Dermis blood vessel endothelial cell (primary cell): ENCODE measurements at regions not wholly inside any gene's neighbourhood (a gene's known extent, or its start where the extent isn't known, plus 50 kb on each side); places are given as distances from the start of the nearest gene placed in this dataset.
A peak's percentile ranks its signal among the peaks of the same experiment; 100 is the strongest.
"Not testable (repeated sequence)": the region's sequence is repeated elsewhere in the genome, so short reads cannot be mapped to it uniquely, and the experiment has no call there.

Source experiments
- DNase-seq: peaks from one replicate; pipeline ENCODE4 v3.0.0; 2010

DNA sequence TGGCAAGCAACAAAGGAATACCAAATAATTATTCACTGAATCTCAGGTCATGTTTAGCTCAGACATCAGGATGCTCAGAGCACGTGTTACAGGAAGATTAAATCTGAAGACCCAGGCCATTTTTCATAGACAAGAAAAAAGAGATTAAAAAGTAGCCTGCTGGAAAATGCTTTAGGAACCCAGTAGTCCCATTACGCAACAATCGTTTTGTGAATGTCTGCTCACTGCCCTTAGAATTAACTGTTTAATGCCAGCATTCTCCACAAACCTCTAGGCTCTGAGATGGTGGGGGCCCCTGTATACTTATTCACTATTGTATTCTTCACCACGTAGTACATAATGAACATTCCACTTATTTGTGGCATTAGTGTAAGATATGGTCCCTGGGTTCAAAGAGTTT is 154.6 kb upstream of the NYAP2 start:
- no peak for DNase-seq

DNA sequence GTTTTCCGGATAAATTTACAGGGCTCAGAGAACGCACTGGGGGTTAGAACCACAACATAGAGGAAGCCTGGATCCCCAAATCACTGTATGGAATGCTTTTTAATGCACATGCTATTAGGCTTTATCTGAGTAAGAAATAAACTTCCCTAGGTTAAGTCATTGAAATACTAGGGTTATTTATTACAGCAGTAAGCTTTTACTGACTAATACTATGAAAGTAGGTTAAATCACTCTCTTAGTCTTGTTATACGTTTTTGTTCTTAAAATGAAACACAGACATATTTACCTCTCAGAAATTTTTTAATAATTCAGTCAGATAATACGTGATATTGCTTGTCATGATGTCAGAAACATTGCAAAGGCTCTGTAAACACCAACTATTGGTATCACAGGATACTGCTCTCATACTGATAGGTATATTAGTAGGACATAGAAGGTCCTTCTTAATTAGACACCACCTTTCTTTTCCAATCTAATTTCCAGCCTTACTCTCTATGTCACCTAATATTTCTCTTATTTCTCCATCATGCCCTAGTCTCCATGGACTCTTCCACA is 162.7 kb upstream of the NYAP2 start:
- no peak for DNase-seq

DNA sequence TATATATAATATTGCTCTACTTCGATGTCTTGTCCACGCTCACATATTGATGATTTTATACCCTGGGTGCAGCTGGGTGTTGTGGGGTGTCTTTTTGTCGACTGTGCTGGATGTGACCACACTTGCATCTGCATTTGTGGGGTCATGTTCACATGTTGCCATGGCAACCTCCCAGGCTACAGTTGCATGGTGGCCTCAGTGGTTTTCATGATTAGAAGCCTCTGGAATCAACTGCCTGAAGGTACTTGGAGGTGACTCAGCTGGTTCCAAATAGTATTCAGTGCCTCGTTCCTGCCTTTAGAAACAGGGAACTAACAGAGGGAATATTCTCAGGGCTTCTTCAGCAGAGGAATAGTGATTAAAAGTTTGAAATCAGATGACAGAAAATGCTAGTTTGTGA is 166.3 kb upstream of the NYAP2 start:
- DNase-seq: no peak

DNA sequence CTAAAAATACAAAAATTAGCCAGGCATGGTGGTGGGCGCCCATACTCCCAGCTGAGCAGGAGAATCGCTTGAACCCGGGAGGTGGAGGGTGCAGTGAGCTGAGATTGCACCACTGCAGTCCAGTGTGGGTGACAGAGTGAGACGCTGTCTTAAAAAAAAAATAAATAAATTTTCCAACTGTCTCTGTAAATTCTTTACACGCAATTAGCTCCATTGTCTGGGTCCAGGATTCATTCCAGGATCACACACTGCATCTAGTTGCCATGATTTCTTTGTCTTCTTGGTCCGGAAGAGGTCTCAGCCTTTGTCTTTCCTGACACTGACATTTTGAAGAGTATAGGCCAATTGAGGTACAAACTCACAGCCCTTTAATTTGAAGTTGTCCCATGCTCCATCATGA is 167.6 kb upstream of the NYAP2 start:
- DNase-seq: no peak

DNA sequence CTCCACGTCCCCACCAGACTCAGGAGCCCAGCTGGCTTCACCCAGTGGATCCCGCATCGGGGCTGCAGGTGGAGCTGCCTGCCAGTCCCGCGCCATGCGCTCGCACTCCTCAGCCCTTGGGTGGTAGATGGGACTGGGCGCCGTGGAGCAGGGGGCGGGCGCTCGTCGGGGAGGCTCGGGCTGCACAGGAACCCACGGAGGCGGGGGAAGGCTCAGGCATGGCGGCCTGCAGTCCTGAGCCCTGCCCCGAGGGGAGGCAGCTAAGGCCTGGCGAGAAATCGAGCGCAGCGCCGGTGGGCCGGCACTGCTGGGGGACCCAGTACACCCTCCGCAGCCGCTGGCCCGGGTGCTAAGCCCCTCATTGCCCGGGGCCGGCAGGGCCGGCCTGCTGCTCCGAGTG is 170.2 kb upstream of the NYAP2 start:
- DNase-seq: not testable (repeated sequence)

DNA sequence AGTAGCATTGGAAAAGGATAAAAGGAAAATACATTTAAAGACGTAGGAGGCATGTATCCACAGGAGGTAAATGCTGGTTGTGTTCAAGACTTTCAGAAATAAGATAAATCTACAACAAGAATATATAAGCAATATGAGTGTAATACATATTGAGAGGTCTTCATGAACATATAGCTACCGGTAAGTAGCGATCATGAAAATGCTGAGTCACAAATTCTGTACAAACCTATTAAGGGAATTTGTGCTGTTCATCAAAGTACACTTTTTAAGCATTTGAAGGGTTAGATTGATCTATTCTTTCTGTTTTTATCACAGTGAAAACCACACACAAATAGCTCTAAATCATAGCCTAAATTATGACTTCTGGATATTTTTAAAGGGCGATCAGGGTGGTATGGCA is 173.1 kb upstream of the NYAP2 start:
- DNase-seq: no peak

DNA sequence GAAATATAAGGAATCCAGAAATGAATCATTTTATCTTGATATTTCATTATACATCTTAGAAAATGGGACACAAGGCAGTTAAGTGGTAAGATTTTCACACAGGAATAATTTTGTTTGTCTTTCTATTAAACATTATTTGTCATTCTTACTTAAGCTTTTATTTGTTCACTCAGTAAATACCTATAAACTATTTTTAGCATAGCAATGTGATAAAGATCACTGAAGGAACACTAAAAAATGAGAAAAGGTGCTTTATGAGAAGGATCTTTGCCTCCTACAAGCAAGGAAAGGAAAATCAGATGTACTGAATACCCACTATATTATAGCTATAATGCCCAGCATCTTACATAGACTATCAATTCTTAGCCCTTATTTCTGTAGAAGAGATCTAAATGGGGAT is 176.2 kb upstream of the NYAP2 start:
- no peak for DNase-seq

DNA sequence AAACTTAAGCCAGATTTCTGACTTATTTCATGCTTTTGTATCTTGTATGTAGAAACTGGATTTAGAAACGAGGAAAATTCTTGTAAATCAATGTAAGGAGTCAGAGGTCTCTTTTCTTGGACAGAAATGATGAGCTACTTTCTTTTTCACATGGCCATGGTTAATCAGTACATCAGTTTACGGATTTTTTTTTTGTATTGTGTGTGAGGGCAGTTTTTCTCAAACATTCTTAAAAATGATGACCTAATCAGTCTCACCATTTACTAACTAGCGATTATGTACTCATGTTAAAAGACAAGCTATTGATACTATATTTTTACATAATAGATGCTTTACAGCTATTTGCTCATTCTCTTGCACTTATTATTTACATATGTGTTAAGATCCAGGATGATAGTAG is 165.2 kb upstream of the DOCK10 start:
- no peak for DNase-seq

DNA sequence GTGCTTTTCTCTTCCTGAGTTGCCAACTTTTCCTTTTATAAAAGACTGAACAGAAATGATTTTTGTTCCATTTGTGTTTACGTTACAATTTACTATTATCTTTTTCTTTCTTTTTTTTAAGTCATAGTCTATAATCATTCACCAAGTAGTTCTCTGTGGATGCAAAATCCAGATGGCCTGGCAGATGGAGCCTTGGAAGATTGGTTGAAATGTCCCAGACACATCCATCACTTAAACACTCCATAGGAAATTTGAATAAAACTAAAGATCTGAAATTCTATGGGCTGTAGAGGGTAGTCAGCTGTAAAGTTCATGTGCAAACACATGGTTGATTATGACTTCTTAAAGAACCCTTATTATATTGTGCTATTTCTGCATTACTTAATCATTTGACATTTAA is 164.8 kb upstream of the DOCK10 start:
- no peak for DNase-seq

DNA sequence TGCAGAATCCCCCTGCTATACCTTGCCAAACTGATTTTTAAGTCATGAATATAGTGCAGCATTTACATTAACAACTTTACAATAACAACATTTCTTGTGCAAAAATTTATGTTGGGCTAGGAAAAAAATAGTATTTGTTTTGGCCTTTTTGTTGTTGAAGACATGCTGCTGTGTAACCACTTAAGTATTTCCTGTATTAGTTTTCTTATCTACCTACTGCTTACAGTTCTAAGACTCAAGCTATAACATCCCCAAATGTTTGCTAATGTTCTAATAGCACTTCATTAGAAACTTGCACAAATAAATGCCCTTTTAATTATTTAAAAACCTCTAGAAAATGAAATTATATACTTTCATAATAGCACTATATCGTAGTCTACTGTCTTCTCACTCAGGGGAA is 154.3 kb upstream of the DOCK10 start:
- no peak for DNase-seq

DNA sequence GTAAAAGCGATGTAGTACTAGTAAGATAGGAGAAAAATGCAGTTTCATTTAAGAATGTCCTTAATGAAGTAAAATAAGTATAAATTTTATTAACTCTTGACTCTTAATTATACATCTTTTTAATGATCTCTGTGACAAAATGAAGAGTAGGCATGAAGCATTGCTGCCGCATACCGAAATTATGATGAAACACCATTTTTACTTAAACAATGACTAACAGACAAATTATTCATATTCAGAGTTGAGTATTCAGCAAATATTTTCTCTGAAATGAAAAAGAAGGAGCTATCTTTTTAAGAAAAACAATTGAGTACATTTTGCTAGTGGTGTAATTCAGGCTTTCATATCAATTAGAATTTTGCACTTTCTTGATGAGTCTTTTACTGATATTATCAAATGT is 150.6 kb upstream of the DOCK10 start:
- DNase-seq: no peak

DNA sequence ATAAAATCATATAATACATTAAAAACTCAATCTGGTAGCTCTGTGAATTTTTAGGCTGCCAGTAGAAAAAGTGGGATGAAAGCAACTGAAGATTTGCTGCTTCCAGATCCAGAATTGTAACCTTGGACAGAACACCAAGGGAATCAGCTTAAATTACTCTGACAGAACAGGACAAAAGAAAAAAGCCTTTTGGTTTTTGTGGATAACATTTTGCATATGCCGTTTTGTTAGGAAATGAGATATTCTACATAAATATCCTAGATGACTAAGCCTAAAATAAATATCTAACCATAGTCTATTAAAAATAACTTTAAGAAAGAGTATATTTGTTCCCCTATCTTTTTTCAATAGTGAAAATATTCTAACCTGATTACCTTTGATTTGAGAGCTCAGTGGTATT is 148.7 kb upstream of the DOCK10 start:
- DNase-seq: no peak

DNA sequence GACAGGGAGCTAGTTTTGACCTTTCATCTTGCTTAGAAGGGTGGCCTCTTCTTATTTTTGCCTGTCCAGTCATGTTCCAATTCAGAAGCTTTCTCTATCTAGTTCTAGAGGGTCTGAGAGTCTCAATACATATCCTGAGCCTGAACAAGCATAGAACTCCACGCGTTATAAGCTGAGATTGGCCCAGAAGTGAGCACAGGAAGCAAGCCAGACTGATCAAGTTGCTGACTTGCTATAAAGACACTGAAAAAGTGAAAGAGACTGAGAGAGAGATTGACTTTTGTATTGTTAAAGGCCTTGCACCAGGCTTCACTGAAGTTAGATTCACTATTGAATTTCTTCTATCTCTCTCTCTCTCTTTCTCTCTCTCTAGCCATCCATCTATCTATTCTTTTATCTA is 142.7 kb upstream of the DOCK10 start:
- no peak for DNase-seq

DNA sequence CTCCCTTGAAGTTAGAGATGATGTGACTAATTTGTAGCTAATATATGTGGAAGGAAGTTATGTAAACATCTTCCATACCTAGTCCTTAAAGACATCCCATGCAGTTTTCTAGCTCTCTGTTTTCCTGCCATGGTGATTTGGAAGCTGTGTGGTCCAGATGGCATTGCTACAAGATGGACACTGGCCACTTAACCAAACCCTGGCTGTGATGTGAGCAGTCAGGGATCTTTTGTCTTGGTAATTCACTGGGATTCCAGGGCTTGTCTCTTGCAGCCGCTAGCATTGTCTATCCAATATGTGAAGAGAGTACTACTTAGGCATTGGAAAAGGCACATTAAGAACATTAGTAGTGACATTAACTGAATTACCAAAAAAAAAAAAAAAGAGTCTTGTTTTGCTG is 139.9 kb upstream of the DOCK10 start:
- no peak for DNase-seq

DNA sequence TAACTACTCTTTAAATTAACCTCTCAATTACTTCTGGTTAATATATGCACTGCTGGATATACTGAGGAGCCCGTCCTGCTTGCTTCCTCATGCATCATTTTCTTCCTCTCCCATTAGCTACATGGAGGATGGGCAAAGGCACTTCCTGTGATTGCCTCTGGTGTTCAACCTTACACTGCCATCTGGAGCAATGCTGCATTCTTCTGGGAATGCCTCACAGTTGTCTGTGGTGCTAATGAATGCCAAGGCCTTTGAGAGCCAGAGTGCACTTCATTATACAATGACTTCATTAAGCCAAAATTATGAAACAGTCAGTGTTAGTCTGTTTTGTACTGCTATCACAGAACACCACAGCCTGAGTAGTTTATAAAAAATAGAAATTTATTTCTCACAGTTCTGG is 134.8 kb upstream of the DOCK10 start:
- DNase-seq: no peak

DNA sequence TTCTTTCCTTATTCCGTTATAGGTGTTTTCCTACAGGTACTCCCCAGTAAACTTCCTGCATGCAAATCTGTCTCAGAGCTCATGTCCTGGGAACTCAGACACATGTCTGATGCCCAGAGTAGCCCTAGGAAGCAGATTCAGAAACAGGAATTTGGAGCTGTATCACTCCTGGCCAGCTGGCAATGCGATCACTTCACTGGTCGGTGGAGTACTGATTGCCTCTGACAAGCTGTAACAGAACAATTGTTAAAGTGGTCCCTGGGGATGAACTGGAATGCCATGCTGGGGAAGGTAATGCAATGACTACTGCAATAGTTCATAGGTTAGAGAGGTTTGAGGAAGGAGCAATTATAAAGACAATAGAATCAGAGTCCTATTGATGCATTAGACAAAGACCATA is 131.6 kb upstream of the DOCK10 start:
- peak; percentile 33 for DNase-seq

DNA sequence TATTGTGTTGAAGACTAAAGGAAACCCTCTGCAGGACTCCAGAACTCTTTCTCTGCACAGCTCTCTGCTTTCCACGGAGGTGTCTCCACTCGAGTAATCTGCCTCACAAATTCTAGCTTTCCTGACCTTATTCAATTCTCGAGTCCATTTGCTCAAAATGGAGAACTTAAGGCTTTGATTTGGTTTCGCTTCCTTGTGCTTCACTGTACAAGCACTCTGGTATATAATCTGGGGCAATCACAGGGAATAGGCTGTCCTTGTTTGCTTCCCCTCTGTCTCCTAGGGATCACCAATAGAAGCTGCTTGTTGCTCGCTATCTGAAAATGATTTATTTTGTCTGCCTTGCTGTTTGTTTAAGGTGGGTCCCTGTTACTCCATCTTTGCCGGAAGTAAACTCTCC is 129.1 kb upstream of the DOCK10 start:
- DNase-seq: no peak

DNA sequence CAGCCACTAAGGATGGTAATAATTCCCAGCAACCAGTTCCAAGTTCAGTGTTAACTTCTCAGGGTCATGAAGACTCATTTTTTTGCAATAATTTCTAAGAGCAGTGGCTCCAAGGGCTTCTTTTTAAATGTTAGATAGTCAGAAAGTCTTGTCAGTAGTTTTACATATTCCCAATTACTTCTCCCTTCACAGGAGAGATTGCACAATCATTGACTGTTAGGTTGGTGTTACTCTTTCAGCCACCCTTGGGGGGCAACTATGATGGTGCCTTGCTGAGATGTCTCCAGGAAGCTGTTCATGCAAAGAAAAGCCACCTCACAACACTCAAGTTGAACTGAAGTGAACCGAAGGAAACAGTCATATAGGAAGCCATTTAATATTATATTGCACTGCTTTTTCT is 127.9 kb upstream of the DOCK10 start:
- DNase-seq: no peak

DNA sequence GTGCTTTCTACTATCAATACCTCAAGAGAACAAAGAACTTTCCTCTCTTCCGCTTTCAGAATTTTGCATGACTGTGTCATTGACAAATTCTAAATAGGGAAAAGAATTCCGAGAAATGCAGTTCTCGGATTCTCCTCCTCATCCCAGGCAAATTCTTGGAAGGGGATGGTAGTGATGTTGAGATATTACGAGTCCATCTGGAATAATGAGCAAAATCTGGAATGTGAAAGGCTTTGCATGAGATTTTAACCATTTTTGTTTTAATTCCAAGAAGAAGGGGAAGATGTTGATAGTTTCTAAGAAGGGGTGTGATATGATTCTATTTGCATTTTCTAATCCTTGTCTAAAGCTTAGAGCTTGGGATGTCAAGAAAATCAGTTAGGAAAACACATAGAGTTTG is 127.1 kb upstream of the DOCK10 start:
- no peak for DNase-seq

DNA sequence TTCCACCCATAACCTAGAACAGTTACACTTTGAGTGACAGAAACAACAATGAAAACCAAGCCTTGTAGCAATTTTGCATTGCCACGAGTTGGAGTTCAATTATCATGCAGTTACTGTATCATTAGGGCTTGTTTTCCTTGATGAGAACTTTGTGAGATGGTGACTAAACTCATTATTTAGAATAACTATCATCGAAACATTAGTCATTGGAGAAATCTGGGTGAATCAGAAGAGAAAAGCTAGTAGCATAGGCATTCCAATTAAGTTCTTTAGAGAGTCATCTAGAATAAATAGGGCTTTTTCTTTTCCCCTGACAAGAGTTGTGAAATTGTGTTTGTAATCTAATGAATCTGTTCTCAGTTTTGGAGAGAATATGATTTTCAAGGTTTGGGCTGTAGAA is 122.8 kb upstream of the DOCK10 start:
- no peak for DNase-seq

DNA sequence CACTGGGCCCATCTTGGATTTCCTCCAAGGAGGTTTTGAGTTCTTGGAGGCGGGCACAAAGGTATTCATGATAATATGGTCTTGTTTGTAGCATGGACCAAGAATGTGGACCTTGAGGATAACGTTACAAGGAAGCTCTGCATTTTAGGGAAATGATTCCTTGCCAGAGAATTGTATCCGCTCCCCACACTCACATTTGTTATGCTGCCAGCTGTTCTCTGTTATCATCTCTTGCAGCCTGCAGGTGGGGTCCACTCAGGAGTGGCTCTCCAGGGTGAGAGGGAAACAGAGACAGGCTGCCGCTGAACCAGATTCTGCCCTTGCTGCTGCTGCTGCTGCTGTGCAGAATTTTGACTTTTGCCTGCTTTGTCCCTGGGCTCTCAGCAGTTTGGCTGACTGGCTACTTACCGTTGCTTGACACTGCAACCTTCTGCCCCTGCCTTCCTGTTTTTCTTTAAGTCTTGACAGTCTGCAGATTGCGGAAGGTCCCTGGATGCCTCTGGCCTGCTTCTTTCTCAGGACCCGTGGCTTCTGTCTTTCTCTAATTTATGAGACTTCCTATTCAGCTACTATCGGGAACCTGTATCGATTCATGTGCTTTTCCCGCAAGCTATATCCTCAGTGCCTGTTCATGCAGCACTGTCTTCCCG is 122.3 kb upstream of the DOCK10 start:
- DNase-seq: no peak

DNA sequence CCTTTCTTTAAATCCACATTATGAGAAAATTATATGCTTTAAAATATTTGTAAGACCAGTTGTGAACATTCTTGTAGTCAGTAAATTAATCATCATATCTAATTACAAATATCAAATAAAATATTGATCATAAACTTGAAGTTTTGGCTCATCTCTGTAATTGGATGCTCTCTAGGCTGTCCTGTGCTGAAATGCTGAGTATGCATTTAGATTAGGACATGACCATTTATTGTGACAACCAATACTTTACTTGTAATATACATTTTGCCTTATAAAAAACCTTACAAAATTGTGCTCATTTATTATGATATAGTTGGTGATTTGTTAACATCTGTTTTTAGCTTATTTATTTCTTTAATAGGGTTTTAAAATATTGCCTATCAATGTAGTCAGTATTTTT is 116.1 kb upstream of the DOCK10 start:
- DNase-seq: no peak

DNA sequence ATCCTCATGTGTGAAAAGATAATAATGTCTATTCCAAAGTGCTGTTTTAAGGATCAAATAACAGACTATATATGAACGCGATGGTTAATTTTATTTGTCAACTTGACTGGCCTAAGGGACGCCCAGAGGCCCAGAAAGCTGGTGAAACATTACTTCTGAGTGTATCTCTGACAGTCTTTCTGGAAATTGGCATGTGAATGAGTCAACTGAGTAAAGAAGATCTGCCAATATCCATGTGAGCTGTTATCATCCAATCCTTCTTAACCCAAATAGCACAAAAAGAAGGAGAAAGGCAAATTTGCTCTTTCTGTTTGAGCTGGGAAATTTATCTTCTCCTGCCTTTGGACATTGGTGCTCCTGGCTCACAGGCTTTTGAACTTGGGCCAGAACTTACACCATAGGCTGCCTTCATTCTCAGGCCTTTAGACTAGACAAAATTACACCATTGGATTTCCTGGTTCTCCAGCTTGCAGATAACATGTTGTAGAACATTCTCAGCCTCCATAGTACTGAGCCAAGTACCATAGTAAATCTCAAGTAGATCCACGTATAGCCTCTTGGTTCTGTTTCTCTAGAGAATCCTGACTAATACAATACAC is 114.7 kb upstream of the DOCK10 start:
- no peak for DNase-seq

DNA sequence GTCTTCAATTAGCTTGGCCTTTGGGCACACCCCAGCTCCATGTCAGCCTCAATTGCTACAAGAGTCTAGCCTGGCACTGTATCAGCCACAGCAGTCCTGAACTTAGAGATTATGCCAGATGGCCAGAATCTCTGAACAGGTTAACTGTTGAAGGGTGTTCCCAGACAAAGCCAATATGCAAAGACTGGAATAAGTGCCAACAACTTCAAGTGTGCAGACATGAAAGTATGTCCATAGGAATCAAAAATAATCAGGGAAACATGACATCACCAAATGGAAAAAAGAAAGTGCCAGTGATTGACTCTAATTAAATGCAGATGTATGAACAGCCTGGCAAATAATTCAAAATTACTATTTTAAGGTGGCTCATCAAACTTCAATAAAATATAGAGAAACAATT is 98.5 kb upstream of the DOCK10 start:
- no peak for DNase-seq

DNA sequence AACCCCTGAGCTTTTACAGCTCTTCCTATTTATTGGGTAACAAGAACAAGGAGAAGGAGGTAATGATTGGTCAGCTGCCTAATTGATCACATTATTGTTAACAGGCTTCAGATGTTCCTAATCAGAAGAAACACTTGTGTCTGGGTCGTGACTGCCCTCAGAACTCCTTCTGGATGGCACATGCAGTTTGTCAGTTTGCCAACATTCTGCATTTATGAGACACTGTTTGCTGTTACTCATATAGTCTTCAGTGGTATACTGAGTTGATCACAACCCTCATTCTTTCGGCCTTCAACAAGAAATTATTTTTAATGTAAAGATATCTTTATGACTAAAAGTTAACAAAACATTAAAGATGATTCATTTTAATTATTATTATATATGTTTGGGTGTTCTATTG is 95.7 kb upstream of the DOCK10 start:
- DNase-seq: no peak
